ENCODE measurements at regions not wholly inside any gene's neighbourhood (a gene's known extent, or its start where the extent isn't known, plus 50 kb on each side); places are given as distances from the start of the nearest gene placed in this dataset.

GRCh38 chr2:52445686-52446085 lies 1321.9 kb upstream of the CHAC2 start:
- H3K27ac ChIP-seq (ENCODE audit: low read depth, low read length) = no peak overlapping the region
- no peaks in the 10 kb centered on the region for H3F3A ChIP-seq (ENCODE audit: insufficient read depth)
- H3K27me3 ChIP-seq (ENCODE audit: low read length) = no peaks in the 10 kb centered on the region
- no peak overlapping the region for H3K9ac ChIP-seq (ENCODE audit: low read length)
- H3K4me2 ChIP-seq (ENCODE audit: low read depth, low read length, poor library complexity, severe bottlenecking) = no peak overlapping the region
- no peaks in the 10 kb centered on the region for H4K20me1 ChIP-seq (ENCODE audit: low read depth, low read length)
- H3K79me2 ChIP-seq (ENCODE audit: insufficient read depth, low read length) = no peaks in the 10 kb centered on the region
- no peak for TF ChIP-seq EZH2phosphoT487 (conservative IDR thresholded peaks at IDR 0.05; ENCODE audit: low read length)
- TF ChIP-seq CTCF (IDR thresholded peaks at IDR 0.05; ENCODE audit: insufficient read depth, low read length, poor library complexity, severe bottlenecking) = no peak
- no peaks in the 10 kb centered on the region for H3K9me2 ChIP-seq (replicated peaks; ENCODE audit: insufficient read depth, low read length)
- H3K36me3 ChIP-seq (ENCODE audit: low read length) = no peaks in the 10 kb centered on the region
- H2AFZ ChIP-seq (ENCODE audit: low read depth, low read length, severe bottlenecking) = no peak overlapping the region
- no peak overlapping the region for H3K4me3 ChIP-seq (ENCODE audit: insufficient read depth, low read length, poor library complexity, severe bottlenecking)
- H3K9me3 ChIP-seq (ENCODE audit: insufficient read depth, low read length) = no peaks in the 10 kb centered on the region

- Histone ChIP-seq H3K27ac (ENCODE audit: low read depth, low read length) (no peak overlapping the region), H3K9me3 (ENCODE audit: insufficient read depth, low read length) (no peaks in the 10 kb centered on the region), H3K9ac (ENCODE audit: low read length) (no peak overlapping the region), H3K4me2 (ENCODE audit: low read depth, low read length, poor library complexity, severe bottlenecking) (no peak overlapping the region), H3K27me3 (ENCODE audit: low read length) (no peaks in the 10 kb centered on the region), H3F3A (ENCODE audit: insufficient read depth) (0 out of 2 replicates have a peak, but pooled peaks cover 3% of the 10 kb centered on the region), H3K9me2 (replicated peaks; ENCODE audit: insufficient read depth, low read length) (no peaks in the 10 kb centered on the region), H4K20me1 (ENCODE audit: low read depth, low read length) (no peaks in the 10 kb centered on the region), H3K36me3 (ENCODE audit: low read length) (no peaks in the 10 kb centered on the region), H3K4me3 (ENCODE audit: insufficient read depth, low read length, poor library complexity, severe bottlenecking) (no peak overlapping the region), H3K79me2 (ENCODE audit: insufficient read depth, low read length) (no peaks in the 10 kb centered on the region), H2AFZ (ENCODE audit: low read depth, low read length, severe bottlenecking) (no peak overlapping the region)
- TF ChIP-seq CTCF (IDR thresholded peaks at IDR 0.05; ENCODE audit: insufficient read depth, low read length, poor library complexity, severe bottlenecking) = no peak
- TF ChIP-seq EZH2phosphoT487 (conservative IDR thresholded peaks at IDR 0.05; ENCODE audit: low read length) = no peak
These were observed 1336.2 kb upstream of the CHAC2 start for GRCh38 chr2:52431352-52431760.

GRCh38 chr2:52429740-52430139 lies 1337.9 kb upstream of the CHAC2 start:
- no peaks in the 10 kb centered on the region for H3K9me2 ChIP-seq (replicated peaks; ENCODE audit: insufficient read depth, low read length)

More at GRCh38 chr2:52429740-52430139, 1337.9 kb upstream of the CHAC2 start:
- H3F3A ChIP-seq (ENCODE audit: insufficient read depth) = 0 out of 2 replicates have a peak, but pooled peaks cover 3% of the 10 kb centered on the region
- H3K9me3 ChIP-seq (ENCODE audit: insufficient read depth, low read length) = no peaks in the 10 kb centered on the region
- H3K4me2 ChIP-seq (ENCODE audit: low read depth, low read length, poor library complexity, severe bottlenecking) = no peak overlapping the region
- no peak for TF ChIP-seq CTCF (IDR thresholded peaks at IDR 0.05; ENCODE audit: insufficient read depth, low read length, poor library complexity, severe bottlenecking)
- TF ChIP-seq EZH2phosphoT487 (conservative IDR thresholded peaks at IDR 0.05; ENCODE audit: low read length) = no peak
- H3K79me2 ChIP-seq (ENCODE audit: insufficient read depth, low read length) = no peaks in the 10 kb centered on the region
- H4K20me1 ChIP-seq (ENCODE audit: low read depth, low read length) = no peaks in the 10 kb centered on the region
- no peaks in the 10 kb centered on the region for H3K27me3 ChIP-seq (ENCODE audit: low read length)
- no peak overlapping the region for H3K9ac ChIP-seq (ENCODE audit: low read length)
- H3K36me3 ChIP-seq (ENCODE audit: low read length) = no peaks in the 10 kb centered on the region
- H3K4me3 ChIP-seq (ENCODE audit: insufficient read depth, low read length, poor library complexity, severe bottlenecking) = no peak overlapping the region
- no peak overlapping the region for H3K27ac ChIP-seq (ENCODE audit: low read depth, low read length)
- H2AFZ ChIP-seq (ENCODE audit: low read depth, low read length, severe bottlenecking) = no peak overlapping the region

Measured in SU-DHL-6 (cell line).